Renal pelvis (tissue), 1 donor: ENCODE measurements at regions not wholly inside any gene's neighbourhood (a gene's known extent, or its start where the extent isn't known, plus 50 kb on each side); places are given as distances from the start of the nearest gene placed in this dataset.
"Not testable (repeated sequence)": the region's sequence is repeated elsewhere in the genome, so short reads cannot be mapped to it uniquely, and the experiment has no call there.

Experiments used
- DNase-seq: peaks from one replicate; pipeline ENCODE4 v3.0.0-alpha.2; 2013

DNA sequence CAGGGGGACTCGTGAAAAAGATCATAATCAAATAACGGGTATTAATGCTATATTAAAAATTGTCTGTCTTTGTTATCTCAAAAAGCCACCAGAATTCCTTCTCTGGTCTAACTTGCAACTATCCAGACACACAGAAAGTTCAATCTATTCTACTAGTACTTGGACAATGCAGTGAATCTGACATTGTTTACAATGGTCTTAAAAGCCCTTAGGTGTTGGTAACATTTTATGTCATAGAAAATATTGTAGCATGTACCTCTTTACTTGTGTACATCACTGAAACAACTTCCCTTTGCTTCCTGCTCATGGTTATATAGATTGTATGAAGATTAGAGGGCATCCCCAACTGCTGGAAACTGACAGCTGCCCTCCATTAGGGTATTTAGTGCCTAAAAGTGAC, 71.1 kb upstream of the PPP3CA start:
- no peak for DNase-seq

GRCh38 chr4:101418055-101418454, 70.7 kb upstream of the PPP3CA start:
- no peak for DNase-seq

DNA sequence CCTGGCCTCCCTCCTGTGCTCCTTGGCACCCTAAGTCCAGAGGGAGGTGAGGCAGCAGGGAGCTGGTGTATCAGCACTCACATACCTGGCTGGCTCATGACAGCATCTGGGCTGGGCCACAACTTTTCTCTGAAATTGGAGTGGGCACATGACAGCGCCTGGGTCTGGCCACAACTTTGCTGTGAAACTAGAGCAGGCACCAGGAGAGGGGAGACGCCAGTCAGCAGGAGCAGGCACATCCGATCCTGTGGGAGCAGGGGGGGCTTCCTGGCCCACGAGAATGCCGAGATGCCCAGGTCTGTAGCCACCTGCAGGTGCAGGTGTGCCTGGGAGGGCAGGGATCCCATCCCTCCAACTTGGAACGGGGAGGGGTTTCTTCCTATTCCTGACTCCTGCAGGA, 69.7 kb upstream of the PPP3CA start:
- DNase-seq, result no peak

DNA sequence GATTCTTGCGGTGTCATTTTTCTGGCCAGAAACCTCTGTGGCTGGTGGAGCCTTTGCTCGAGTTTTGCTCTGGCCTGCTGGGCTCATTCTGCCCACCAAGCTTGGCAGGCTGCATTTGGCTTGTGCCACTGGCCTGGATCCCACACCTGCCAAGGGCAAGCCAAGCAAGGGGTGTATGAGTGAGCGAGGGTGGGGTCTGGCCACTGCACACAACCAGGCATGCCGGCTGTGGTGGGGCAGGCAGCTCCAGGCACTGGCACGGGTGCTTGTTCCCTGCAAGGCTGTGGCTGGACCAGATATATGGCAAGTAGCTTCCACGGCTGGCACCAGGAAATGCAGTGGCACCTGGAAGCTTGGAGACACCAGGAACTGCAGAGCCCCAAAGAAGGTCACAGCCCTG, 68.6 kb upstream of the PPP3CA start:
- DNase-seq, result no peak

DNA sequence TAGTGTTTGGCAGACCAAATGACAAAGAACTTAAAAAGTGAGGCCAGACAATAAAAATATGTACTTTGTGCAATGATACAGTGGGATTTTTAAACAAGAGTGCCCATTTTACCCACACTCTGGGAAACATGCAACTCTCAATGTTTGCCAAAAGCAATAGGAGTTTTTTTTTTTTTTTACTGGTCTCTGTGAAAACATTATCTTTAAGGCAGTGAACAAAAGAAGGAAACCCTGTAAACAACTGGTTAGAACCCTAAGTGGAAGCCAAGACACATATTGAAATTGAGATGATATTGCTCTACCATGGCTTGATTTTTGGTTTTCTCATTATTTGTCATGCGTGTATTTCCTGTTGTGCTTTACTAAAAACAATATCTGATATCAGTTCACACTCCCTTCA, 67.2 kb upstream of the PPP3CA start:
- DNase-seq, result no peak

DNA sequence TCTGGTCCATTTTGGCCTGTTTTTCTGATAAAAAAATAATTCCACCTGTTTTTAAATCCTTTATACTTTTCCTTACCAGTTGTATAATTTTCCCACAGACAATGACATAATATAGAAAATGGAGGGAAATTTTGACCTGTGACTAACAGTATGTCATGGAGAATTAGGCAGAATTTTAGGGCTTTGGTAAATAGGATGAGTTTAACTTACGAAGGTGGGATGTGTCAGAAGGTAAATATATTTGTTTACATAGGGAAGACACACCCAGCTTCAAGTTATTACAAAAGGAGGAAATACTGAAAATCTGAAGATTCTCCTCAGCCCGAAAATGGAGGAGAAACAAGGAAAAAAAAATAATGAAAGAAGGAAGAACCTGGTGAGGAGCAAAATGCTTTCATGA, 64.6 kb upstream of the PPP3CA start:
- DNase-seq, result no peak

- not testable (repeated sequence) for DNase-seq
These were observed 64.1 kb upstream of the PPP3CA start for GRCh38 chr4:101411281-101411910.

GRCh38 chr4:101400096-101400495, 52.8 kb upstream of the PPP3CA start:
- DNase-seq, result no peak

DNA sequence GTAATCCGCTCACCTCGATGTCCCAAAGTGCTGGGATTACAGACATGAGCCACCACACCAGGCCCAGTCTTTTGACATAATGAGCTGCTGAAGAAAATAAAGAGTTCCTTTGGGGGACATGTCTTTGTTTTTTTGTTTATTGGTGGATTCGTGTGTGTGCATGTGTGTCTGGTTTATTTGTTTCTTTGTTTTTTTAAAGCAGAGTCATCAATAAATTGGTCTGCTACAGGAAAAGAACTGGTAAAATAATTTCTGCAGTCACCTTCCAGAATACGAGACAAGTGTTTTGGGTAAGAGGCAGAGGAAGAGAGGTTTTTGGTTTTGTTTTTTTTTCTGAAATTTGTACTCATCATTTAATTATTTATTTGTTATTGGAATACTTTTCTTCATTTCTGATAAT, 51.5 kb upstream of the PPP3CA start:
- no peak for DNase-seq
